ENCODE measurements at regions not wholly inside any gene's neighbourhood (a gene's known extent, or its start where the extent isn't known, plus 50 kb on each side); places are given as distances from the start of the nearest gene placed in this dataset.

DNA sequence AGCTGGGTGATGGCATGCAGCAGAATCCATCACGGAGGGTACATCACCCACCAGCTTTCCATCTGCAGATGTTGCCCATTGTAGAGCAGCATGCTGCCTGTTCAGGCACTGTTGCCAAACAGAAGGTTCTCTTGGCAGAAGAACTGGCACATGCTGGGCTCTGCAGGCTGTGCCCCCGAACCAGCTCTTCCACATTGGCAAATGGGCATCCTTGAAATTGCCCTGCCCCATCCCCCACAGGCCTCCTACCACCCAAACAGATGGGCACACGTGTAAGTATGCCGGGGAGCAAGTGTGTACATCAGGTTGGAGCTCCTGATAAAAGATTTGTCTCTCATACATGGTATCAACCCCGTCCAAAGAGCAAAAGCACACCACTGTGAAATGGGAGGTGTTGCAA, 220.3 kb upstream of the TAS2R1 start:
- no peak overlapping the region for H3K4me3 ChIP-seq
- H3K36me3 ChIP-seq (replicated peaks; ENCODE audit: insufficient read depth, low read depth), result no peaks in the 10 kb centered on the region
- H3K4me2 ChIP-seq, result no peak overlapping the region
- no peak for TF ChIP-seq EZH2 (IDR thresholded peaks at IDR 0.05; ENCODE audit: borderline replicate concordance)
- no peak for TF ChIP-seq EZH2phosphoT487 (IDR thresholded peaks at IDR 0.05; ENCODE audit: low read depth, severe bottlenecking, unreplicated experiment)
- TF ChIP-seq, protein P1, sequence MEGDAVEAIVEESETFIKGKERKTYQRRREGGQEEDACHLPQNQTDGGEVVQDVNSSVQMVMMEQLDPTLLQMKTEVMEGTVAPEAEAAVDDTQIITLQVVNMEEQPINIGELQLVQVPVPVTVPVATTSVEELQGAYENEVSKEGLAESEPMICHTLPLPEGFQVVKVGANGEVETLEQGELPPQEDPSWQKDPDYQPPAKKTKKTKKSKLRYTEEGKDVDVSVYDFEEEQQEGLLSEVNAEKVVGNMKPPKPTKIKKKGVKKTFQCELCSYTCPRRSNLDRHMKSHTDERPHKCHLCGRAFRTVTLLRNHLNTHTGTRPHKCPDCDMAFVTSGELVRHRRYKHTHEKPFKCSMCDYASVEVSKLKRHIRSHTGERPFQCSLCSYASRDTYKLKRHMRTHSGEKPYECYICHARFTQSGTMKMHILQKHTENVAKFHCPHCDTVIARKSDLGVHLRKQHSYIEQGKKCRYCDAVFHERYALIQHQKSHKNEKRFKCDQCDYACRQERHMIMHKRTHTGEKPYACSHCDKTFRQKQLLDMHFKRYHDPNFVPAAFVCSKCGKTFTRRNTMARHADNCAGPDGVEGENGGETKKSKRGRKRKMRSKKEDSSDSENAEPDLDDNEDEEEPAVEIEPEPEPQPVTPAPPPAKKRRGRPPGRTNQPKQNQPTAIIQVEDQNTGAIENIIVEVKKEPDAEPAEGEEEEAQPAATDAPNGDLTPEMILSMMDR (IDR thresholded peaks at IDR 0.05; ENCODE audit: poor library complexity), result no peak
- H3K9me2 ChIP-seq (replicated peaks; ENCODE audit: insufficient read depth), result no peaks in the 10 kb centered on the region
- H3K9me3 ChIP-seq (ENCODE audit: low read depth), result no peaks in the 10 kb centered on the region
- H4K20me1 ChIP-seq (ENCODE audit: insufficient read depth, poor library complexity, severe bottlenecking), result no peaks in the 10 kb centered on the region
- no peaks in the 10 kb centered on the region for H3K4me1 ChIP-seq (ENCODE audit: insufficient read depth)
- H2AFZ ChIP-seq, result no peak overlapping the region
- no peaks in the 10 kb centered on the region for H3K27me3 ChIP-seq
- DNase-seq (ENCODE audit: low spot score), result no peak
- H3K27ac ChIP-seq, result no peak overlapping the region
- no peaks in the 10 kb centered on the region for H3K79me2 ChIP-seq
- WGBS (ENCODE audit: low lambda C conversion rate, missing lambda C conversion rate), result 88% methylated on average over 5 of the region's 5 CpGs

DNA sequence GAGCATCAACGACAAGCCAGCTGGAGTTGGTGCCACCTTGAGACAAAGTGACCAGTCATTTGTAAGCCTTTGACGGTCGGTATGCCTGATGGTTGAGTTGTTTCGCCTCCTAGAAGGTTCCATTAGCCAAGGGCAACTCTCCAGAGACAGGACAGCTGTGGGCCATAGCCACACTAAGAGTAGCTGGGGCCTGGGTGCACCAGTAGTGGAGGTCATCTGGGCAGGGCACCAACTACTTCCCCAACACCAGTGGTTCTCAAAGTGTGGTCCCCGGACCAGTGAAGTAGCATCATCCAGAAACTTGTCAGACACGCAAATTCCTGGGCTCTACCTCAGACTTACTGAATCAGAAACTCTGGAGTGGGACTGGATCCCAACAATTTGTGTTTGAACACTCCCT, 217.5 kb upstream of the TAS2R1 start:
- no peaks in the 10 kb centered on the region for H3K36me3 ChIP-seq (replicated peaks; ENCODE audit: insufficient read depth, low read depth)
- no peak overlapping the region for H3K4me2 ChIP-seq
- H3K27me3 ChIP-seq, result no peaks in the 10 kb centered on the region
- no peaks in the 10 kb centered on the region for H4K20me1 ChIP-seq (ENCODE audit: insufficient read depth, poor library complexity, severe bottlenecking)
- no peaks in the 10 kb centered on the region for H3K9me2 ChIP-seq (replicated peaks; ENCODE audit: insufficient read depth)
- H3K9me3 ChIP-seq (ENCODE audit: low read depth), result no peaks in the 10 kb centered on the region
- DNase-seq (ENCODE audit: low spot score), result no peak
- 87% methylated on average over 6 of the region's 6 CpGs for WGBS (ENCODE audit: low lambda C conversion rate, missing lambda C conversion rate)
- H3K79me2 ChIP-seq, result no peaks in the 10 kb centered on the region
- H3K4me3 ChIP-seq, result no peak overlapping the region
- no peaks in the 10 kb centered on the region for H3K4me1 ChIP-seq (ENCODE audit: insufficient read depth)
- H3K27ac ChIP-seq, result no peak overlapping the region
- TF ChIP-seq, protein P1 (IDR thresholded peaks at IDR 0.05; ENCODE audit: poor library complexity), result no peak
- TF ChIP-seq EZH2phosphoT487 (IDR thresholded peaks at IDR 0.05; ENCODE audit: low read depth, severe bottlenecking, unreplicated experiment) (no peak), EZH2 (IDR thresholded peaks at IDR 0.05; ENCODE audit: borderline replicate concordance) (no peak)
- no peak overlapping the region for H2AFZ ChIP-seq

DNA sequence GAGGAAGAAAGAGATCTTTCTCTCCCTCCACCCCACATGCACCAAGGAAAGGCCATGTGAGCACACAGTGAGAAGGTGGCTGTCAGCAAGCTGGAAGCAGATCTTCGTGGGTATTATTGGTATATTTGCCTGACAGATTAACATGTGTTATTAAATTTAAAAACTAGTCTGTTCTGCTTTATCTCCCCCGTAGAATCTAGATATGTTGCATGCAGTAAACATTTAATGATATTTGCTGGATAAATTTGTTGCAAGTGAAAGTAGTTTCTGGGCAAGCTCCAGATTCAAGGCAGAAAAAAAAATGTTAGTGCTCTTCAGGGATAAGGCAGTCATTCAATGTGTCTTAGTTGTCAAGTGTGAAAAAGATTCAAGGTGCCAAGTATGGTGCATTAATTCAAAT, 215.0 kb upstream of the TAS2R1 start:
- TF ChIP-seq, protein P1 (IDR thresholded peaks at IDR 0.05; ENCODE audit: poor library complexity), result no peak
- no peak for TF ChIP-seq EZH2 (IDR thresholded peaks at IDR 0.05; ENCODE audit: borderline replicate concordance)
- no peak for TF ChIP-seq EZH2phosphoT487 (IDR thresholded peaks at IDR 0.05; ENCODE audit: low read depth, severe bottlenecking, unreplicated experiment)
- no peak overlapping the region for H3K4me2 ChIP-seq
- no peaks in the 10 kb centered on the region for H3K36me3 ChIP-seq (replicated peaks; ENCODE audit: insufficient read depth, low read depth)
- no peak for DNase-seq (ENCODE audit: low spot score)
- H3K9me2 ChIP-seq (replicated peaks; ENCODE audit: insufficient read depth), result no peaks in the 10 kb centered on the region
- no peaks in the 10 kb centered on the region for H3K9me3 ChIP-seq (ENCODE audit: low read depth)
- H3K27me3 ChIP-seq, result no peaks in the 10 kb centered on the region
- H3K79me2 ChIP-seq, result no peaks in the 10 kb centered on the region
- H3K4me1 ChIP-seq (ENCODE audit: insufficient read depth), result no peaks in the 10 kb centered on the region
- H4K20me1 ChIP-seq (ENCODE audit: insufficient read depth, poor library complexity, severe bottlenecking), result no peaks in the 10 kb centered on the region
- no peak overlapping the region for H3K27ac ChIP-seq
- 50% methylated on average over 2 of the region's 2 CpGs for WGBS (ENCODE audit: low lambda C conversion rate, missing lambda C conversion rate)
- H3K4me3 ChIP-seq, result no peak overlapping the region
- no peak overlapping the region for H2AFZ ChIP-seq

All from hepatocyte (in vitro differentiated cells).